ENCODE measurements at regions not wholly inside any gene's neighbourhood (a gene's known extent, or its start where the extent isn't known, plus 50 kb on each side); places are given as distances from the start of the nearest gene placed in this dataset.

- TF ChIP-seq MAX (IDR thresholded peaks at IDR 0.05) = no peak
- TF ChIP-seq JUN (IDR thresholded peaks at IDR 0.05) = no peak
- no peak for TF ChIP-seq MAZ (IDR thresholded peaks at IDR 0.05; ENCODE audit: borderline replicate concordance, low read depth, low read length)
- TF ChIP-seq ESRRA (IDR thresholded peaks at IDR 0.05; ENCODE audit: borderline replicate concordance, low read length) = no peak
- no peak for TF ChIP-seq MYC (IDR thresholded peaks at IDR 0.05; ENCODE audit: borderline replicate concordance, low read length)
- TF ChIP-seq EHMT2 (IDR thresholded peaks at IDR 0.05; ENCODE audit: low read depth) = no peak
- no peak for TF ChIP-seq ZSCAN20 (CRISPR knock-in tag; IDR thresholded peaks at IDR 0.05)
- no peak for TF ChIP-seq CTCF (IDR thresholded peaks at IDR 0.05)
- no peak for TF ChIP-seq POLR2A (IDR thresholded peaks at IDR 0.05; ENCODE audit: low read length)
- no peak for TF ChIP-seq CBX2 (IDR thresholded peaks at IDR 0.05; ENCODE audit: borderline replicate concordance, low read depth)
Measured at GRCh38 chr3:68239542-68239941, 585.1 kb upstream of the SUCLG2 start.

Data from A549 (cell line).